ENCODE measurements at regions not wholly inside any gene's neighbourhood (a gene's known extent, or its start where the extent isn't known, plus 50 kb on each side); places are given as distances from the start of the nearest gene placed in this dataset.

DNA sequence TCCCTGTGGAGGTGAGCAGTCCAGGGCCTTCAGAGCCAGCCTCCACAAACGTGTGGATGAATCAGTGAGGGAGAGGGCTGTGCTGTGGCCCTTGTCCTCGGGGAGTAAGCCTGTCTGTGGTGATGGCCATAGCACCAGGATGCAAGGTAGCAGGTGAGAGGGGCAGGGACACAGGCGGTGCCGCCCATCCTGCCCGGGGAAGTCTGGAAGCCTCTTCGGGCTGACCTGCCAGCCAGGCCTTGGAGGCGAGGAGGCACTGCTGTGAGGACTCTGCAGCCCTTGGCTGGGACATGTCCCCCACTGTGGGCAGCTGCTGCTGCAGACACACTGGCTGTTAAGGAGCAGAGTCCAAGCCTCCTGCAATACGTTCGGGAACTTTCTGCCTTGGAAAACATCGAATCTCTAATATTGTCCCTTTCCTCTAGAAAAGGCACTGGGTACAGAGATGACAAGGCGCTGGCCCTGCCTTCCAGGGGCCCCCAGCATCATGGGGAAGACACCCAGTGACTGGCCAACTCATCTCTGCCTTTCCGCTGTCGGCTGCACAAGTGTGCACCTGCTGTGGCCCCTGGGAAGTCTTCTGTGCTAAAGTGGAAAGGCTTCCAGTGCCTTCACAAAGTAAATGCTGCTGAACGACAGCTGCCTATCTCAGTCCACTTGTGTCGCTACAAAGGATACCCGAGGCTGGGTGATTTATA is 101.4 kb downstream of the ADRA2C start:
- DNase-seq = no peak

- no peak for DNase-seq
Measured at GRCh38 chr4:3868211-3869173, 102.3 kb downstream of the ADRA2C start.

GRCh38 chr4:3869174-3869572 is 103.0 kb downstream of the ADRA2C start:
- DNase-seq = no peak

GRCh38 chr4:3869661-3870566 is 103.7 kb downstream of the ADRA2C start:
- no peak for DNase-seq

GRCh38 chr4:3870567-3870962 is 104.4 kb downstream of the ADRA2C start:
- DNase-seq = no peak

- peak; percentile 52 for DNase-seq
Measured at GRCh38 chr4:3871181-3871852, 105.1 kb downstream of the ADRA2C start.

- DNase-seq = no peak
Measured at GRCh38 chr4:3871881-3872833, 106.0 kb downstream of the ADRA2C start.

DNA sequence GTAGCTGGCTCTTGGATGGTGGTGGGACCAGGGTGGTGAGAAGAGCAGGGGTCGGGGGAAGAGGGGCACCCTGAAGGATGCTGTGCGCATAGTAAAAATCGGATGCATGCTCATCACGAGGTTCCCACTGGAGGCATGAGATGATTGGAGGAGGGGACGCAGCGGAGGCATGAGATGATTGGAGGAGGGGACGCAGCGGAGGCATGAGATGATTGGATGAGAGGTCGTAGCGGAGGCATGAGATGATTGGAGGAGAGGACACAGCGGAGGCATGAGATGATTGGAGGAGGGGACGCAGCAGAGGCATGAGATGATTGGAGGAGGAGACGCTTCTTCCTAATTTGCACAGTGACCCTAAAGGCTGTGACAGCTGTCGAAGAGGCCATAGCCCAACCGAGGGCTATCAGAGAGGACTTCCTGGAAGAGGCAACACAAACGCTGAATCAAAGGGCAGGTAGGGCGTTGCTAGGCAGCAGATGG is 106.7 kb downstream of the ADRA2C start:
- DNase-seq = no peak

GRCh38 chr4:3873408-3874027 is 107.3 kb downstream of the ADRA2C start:
- no peak for DNase-seq

DNA sequence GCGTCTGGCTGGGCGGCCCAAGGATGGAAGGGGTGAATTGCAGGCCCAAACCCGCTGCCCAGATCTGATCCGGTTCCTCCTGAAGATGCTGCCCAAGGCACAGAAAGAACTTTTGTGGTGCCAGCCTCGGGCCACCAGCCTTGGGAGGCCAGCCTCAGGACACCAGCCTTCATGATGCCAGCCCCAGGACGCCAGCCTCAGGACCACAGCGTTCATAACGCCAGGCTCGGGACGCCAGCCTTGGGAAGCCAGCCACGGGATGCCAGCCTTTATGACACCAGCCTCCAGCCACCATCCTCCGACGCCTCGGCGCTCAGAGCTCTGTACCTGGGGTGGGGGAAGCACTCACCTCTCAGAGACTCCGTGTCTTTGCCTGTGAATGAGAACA is 107.8 kb downstream of the ADRA2C start:
- DNase-seq = no peak

- DNase-seq = no peak
Measured at GRCh38 chr4:3874525-3875110, 108.4 kb downstream of the ADRA2C start.

- DNase-seq = no peak
Measured at GRCh38 chr4:3875466-3875865, 109.3 kb downstream of the ADRA2C start.

DNA sequence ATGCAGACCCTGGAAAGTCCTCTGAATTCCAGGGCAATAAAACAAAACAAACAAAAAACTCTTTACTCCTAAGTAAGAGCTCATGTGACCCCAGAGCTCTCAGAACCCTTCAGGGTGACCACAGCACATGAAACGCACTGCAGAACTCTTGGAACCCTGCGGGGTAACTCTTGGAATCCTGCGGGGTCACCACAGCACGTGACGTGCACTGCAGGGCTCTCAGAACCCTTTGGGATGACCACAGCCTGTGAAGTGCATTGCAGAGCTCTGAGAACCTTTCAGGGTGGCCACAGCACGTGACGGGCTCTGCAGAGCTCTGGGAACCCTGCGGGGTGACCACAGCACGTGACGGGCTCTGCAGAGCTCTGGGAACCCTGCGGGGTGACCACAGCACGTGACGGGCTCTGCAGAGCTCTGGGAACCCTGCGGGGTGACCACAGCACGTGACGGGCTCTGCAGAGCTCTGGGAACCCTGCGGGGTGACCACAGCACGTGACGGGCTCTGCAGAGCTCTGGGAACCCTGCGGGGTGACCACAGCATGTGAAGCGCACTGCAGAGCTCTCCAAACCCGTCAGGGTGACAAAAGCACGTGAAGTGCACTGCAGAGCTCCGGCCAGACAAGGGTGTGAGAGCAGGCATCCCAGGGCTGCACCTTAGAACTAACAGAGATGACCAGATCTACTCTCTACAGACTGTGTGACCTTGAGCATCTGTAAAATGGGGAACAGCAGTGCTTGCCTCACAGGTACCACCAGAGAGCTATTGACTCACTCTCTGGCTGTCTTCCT is 110.1 kb downstream of the ADRA2C start:
- DNase-seq = peak; percentile 41

GRCh38 chr4:3877236-3877635 is 111.1 kb downstream of the ADRA2C start:
- DNase-seq = no peak

- no peak for DNase-seq
Measured at GRCh38 chr4:3877868-3878267, 111.7 kb downstream of the ADRA2C start.

GRCh38 chr4:3878678-3879077 is 112.5 kb downstream of the ADRA2C start:
- DNase-seq = no peak

GRCh38 chr4:3879681-3880614 is 113.8 kb downstream of the ADRA2C start:
- DNase-seq = no peak

- peak; percentile 69 for DNase-seq
Measured at GRCh38 chr4:3880615-3881120, 114.5 kb downstream of the ADRA2C start.
